Left ventricle myocardium inferior (tissue), 1 donor: ENCODE measurements at regions not wholly inside any gene's neighbourhood (a gene's known extent, or its start where the extent isn't known, plus 50 kb on each side); places are given as distances from the start of the nearest gene placed in this dataset.

Experiments
- DNase-seq: peaks from one replicate; pipeline ENCODE4 v3.0.0-alpha.2; 2020
- H3K27ac ChIP-seq: fragments of 200-600 bp; replicated peaks from 2 replicates; pipeline ENCODE4 v1.8.0; 2021
- H3K27me3 ChIP-seq: fragments of 200-600 bp; 2 replicates; pipeline ENCODE4 v1.8.0; 2021; ENCODE audit warnings: low read depth
- H3K36me3 ChIP-seq: fragments of 200-600 bp; 2 replicates; pipeline ENCODE4 v1.8.0; 2021
- H3K4me1 ChIP-seq: fragments of 200-600 bp; 2 replicates; pipeline ENCODE4 v1.8.0; 2021
- H3K4me3 ChIP-seq: fragments of 200-600 bp; 2 replicates; pipeline ENCODE4 v1.8.0; 2021; ENCODE audit warnings: mild to moderate bottlenecking, moderate library complexity
- H3K9me3 ChIP-seq: fragments of 200-600 bp; replicated peaks from 2 replicates; pipeline ENCODE4 v1.8.0; 2021
- CTCF ChIP-seq: fragments of 200-600 bp; IDR thresholded peaks from 2 replicates; pipeline ENCODE4 v1.8.0; 2021; ENCODE audit warnings: antibody characterized with exemption, mild to moderate bottlenecking, borderline replicate concordance
- intact Hi-C: fragments of 100-400 bp; cut with micrococcal nuclease; formaldehyde crosslinking; loops from one replicate; pipeline ENCODE4 v1.11.0; 2022
- donor health status: DM: no; HTN: yes; CAD: no; lungs with severe emphysema.

GRCh38 chr7:113414401-113415035 is 296.2 kb upstream of the SMIM30 start:
- Histone ChIP-seq H3K27me3 (no peaks in the 10 kb centered on the region), H3K27ac (no peak overlapping the region), H3K4me1 (no peaks in the 10 kb centered on the region), H3K4me3 (no peak overlapping the region), H3K36me3 (no peaks in the 10 kb centered on the region), H3K9me3 (no peaks in the 10 kb centered on the region)
- no peak for DNase-seq
- TF ChIP-seq CTCF = no peak
- intact Hi-C loops = no loop called here

- Histone ChIP-seq H3K9me3 (no peaks in the 10 kb centered on the region), H3K4me3 (no peak overlapping the region), H3K4me1 (no peaks in the 10 kb centered on the region), H3K27me3 (no peaks in the 10 kb centered on the region), H3K36me3 (no peaks in the 10 kb centered on the region), H3K27ac (no peak overlapping the region)
- intact Hi-C loops = no loop called here
- no peak for DNase-seq
- TF ChIP-seq CTCF = no peak
These were observed 294.1 kb upstream of the SMIM30 start for GRCh38 chr7:113412410-113412809.

GRCh38 chr7:113410796-113411195 is 292.4 kb upstream of the SMIM30 start:
- H3K4me3 ChIP-seq = no peak overlapping the region
- intact Hi-C loops = no loop called here
- DNase-seq = no peak
- H3K4me1 ChIP-seq = no peaks in the 10 kb centered on the region
- no peak for TF ChIP-seq CTCF
- no peak overlapping the region for H3K27ac ChIP-seq
- H3K36me3 ChIP-seq = no peaks in the 10 kb centered on the region
- no peaks in the 10 kb centered on the region for H3K27me3 ChIP-seq
- no peaks in the 10 kb centered on the region for H3K9me3 ChIP-seq

GRCh38 chr7:113408999-113409398 is 290.6 kb upstream of the SMIM30 start:
- intact Hi-C loops = loop anchor here (10.0 kb wide), 1 partner anchor 286 kb away; no protein-coding TSS in a partner anchor
- H3K27ac ChIP-seq = no peak overlapping the region
- no peak for DNase-seq
- TF ChIP-seq CTCF = no peak
- H3K27me3 ChIP-seq = peaks cover under 1% of the 10 kb centered on the region
- H3K36me3 ChIP-seq = no peaks in the 10 kb centered on the region
- H3K9me3 ChIP-seq = no peaks in the 10 kb centered on the region
- no peaks in the 10 kb centered on the region for H3K4me1 ChIP-seq
- H3K4me3 ChIP-seq = no peak overlapping the region

GRCh38 chr7:113405296-113406056 is 287.1 kb upstream of the SMIM30 start:
- H3K9me3 ChIP-seq = no peaks in the 10 kb centered on the region
- H3K4me3 ChIP-seq = no peak overlapping the region
- no peak for TF ChIP-seq CTCF
- intact Hi-C loops = loop anchor here (10.0 kb wide), 1 partner anchor 289 kb away; no protein-coding TSS in a partner anchor
- H3K27ac ChIP-seq = no peak overlapping the region
- H3K36me3 ChIP-seq = no peaks in the 10 kb centered on the region
- H3K4me1 ChIP-seq = no peaks in the 10 kb centered on the region
- no peak for DNase-seq
- H3K27me3 ChIP-seq = peaks cover 11% of the 10 kb centered on the region
